DOHH2 (cell line): ENCODE measurements at regions not wholly inside any gene's neighbourhood (a gene's known extent, or its start where the extent isn't known, plus 50 kb on each side); places are given as distances from the start of the nearest gene placed in this dataset.

Experiments used
- CTCF ChIP-seq: fragments of 200-600 bp; sonication (generic); IDR thresholded peaks from one replicate; pipeline ENCODE4 v1.5.1; 2014; ENCODE audit warnings: antibody characterized with exemption, mild to moderate bottlenecking, low read depth, low read length; ENCODE audit not compliant: poor library complexity, severe bottlenecking
- EZH2phosphoT487 ChIP-seq: fragments of 200-600 bp; sonication (generic); IDR thresholded peaks from 2 replicates; pipeline ENCODE4 v1.6.1; 2017; ENCODE audit warnings: borderline replicate concordance, mild to moderate bottlenecking, antibody characterized with exemption, low read length, moderate library complexity, mixed read lengths

- no peak for TF ChIP-seq CTCF
- no peak for TF ChIP-seq EZH2phosphoT487
These were observed 87.9 kb upstream of the METAP2 start for GRCh38 chr12:95386051-95386450.
